HEK293 (cell line): ENCODE measurements at regions not wholly inside any gene's neighbourhood (a gene's known extent, or its start where the extent isn't known, plus 50 kb on each side); places are given as distances from the start of the nearest gene placed in this dataset.

Source experiments
- CTCF ChIA-PET: fragments of 350-600 bp; formaldehyde crosslinking; extraction: SDS; loops from one replicate; lab custom pipeline; 2021; ENCODE audit warnings: antibody characterized with exemption; lab: Yijun Ruan, JAX
- POLR2A ChIA-PET: fragments of 300-600 bp; formaldehyde crosslinking; extraction: SDS; loops from one replicate; lab custom pipeline; 2020; ENCODE audit warnings: antibody characterized with exemption, inconsistent platforms; lab: Yijun Ruan, JAX
- H3K27ac ChIP-seq: fragments of 200-500 bp; sonication (Bioruptor generic); 2 replicates; pipeline ENCODE4 v1.5.1; 2014; ENCODE audit warnings: low read depth, low read length, control low read depth, inconsistent platforms; ENCODE audit errors: extremely low read depth
- H3K36me3 ChIP-seq, 2 experiments: fragments of 200-500 bp in 1 of 2; sonication (Bioruptor generic) in 1 of 2; 1 replicate in 1 of 2; 2 replicates in 1 of 2; pipeline ENCODE4 v1.5.1; 2014 to 2017; ENCODE audit warnings: inconsistent platforms in 2 of 2, low read length in 2 of 2; ENCODE audit not compliant: control insufficient read depth in 2 of 2, insufficient read depth in 1 of 2
- H3K4me1 ChIP-seq: fragments of 200-500 bp; sonication (Bioruptor generic); 2 replicates; pipeline ENCODE4 v1.5.1; 2014; ENCODE audit warnings: mild to moderate bottlenecking, low read length, inconsistent platforms; ENCODE audit not compliant: control insufficient read depth, insufficient read depth
- H3K4me3 ChIP-seq: 2 replicates; pipeline ENCODE4 v1.5.1; 2011; ENCODE audit warnings: low read depth, mild to moderate bottlenecking, control low read depth, low read length, moderate library complexity
- H3K9me3 ChIP-seq: fragments of 200-500 bp; sonication (Bioruptor generic); 2 replicates; pipeline ENCODE4 v1.5.1; 2014; ENCODE audit warnings: low read depth, low read length, inconsistent platforms; ENCODE audit not compliant: control insufficient read depth, insufficient read depth
- KLF8 ChIP-seq: fragments of 450-650 bp; formaldehyde crosslinking; IDR thresholded peaks from 2 replicates; pipeline ENCODE4 v1.5.1; 2016; ENCODE audit warnings: missing biosample characterization, missing genetic modification characterization
- MZF1 ChIP-seq: fragments of 450-650 bp; formaldehyde crosslinking; IDR thresholded peaks from 2 replicates; pipeline ENCODE4 v1.5.1; 2017; ENCODE audit warnings: missing biosample characterization, missing genetic modification characterization, borderline replicate concordance
- ZEB2 ChIP-seq: fragments of 450-650 bp; formaldehyde crosslinking; IDR thresholded peaks from 2 replicates; pipeline ENCODE4 v1.5.1; 2016; ENCODE audit warnings: missing biosample characterization, missing genetic modification characterization
- ZNF16 ChIP-seq: fragments of 450-650 bp; formaldehyde crosslinking; IDR thresholded peaks from 2 replicates; pipeline ENCODE4 v1.5.1; 2016; ENCODE audit warnings: low read depth, missing biosample characterization, missing genetic modification characterization
- ZNF175 ChIP-seq: fragments of 450-650 bp; formaldehyde crosslinking; IDR thresholded peaks from 2 replicates; pipeline ENCODE4 v1.5.1; 2016; ENCODE audit warnings: missing biosample characterization, missing genetic modification characterization
- ZNF19 ChIP-seq: fragments of 450-650 bp; formaldehyde crosslinking; IDR thresholded peaks from 2 replicates; pipeline ENCODE4; 2016; ENCODE audit warnings: missing biosample characterization, missing genetic modification characterization, low read depth
- ZNF2 ChIP-seq: fragments of 450-650 bp; formaldehyde crosslinking; IDR thresholded peaks from 2 replicates; pipeline ENCODE4 v1.5.1; 2016; ENCODE audit warnings: missing biosample characterization, missing genetic modification characterization
- ZNF214 ChIP-seq: fragments of 450-650 bp; formaldehyde crosslinking; IDR thresholded peaks from 2 replicates; pipeline ENCODE4 v1.5.1; 2017; ENCODE audit warnings: missing biosample characterization, mild to moderate bottlenecking, missing genetic modification characterization, borderline replicate concordance
- ZNF302 ChIP-seq: fragments of 450-650 bp; formaldehyde crosslinking; IDR thresholded peaks from 2 replicates; pipeline ENCODE4 v1.5.1; 2016; ENCODE audit warnings: missing biosample characterization, missing genetic modification characterization, low read depth
- ZNF324 ChIP-seq: fragments of 450-650 bp; formaldehyde crosslinking; IDR thresholded peaks from 2 replicates; pipeline ENCODE4 v1.5.1; 2016; ENCODE audit warnings: missing biosample characterization, missing genetic modification characterization
- ZNF341 ChIP-seq: fragments of 450-650 bp; formaldehyde crosslinking; IDR thresholded peaks from 2 replicates; pipeline ENCODE4; 2016; ENCODE audit warnings: low read depth, missing biosample characterization, missing genetic modification characterization
- ZNF548 ChIP-seq: fragments of 450-650 bp; formaldehyde crosslinking; IDR thresholded peaks from 2 replicates; pipeline ENCODE4 v1.5.1; 2016; ENCODE audit warnings: missing biosample characterization, missing genetic modification characterization
- ZNF560 ChIP-seq: fragments of 450-650 bp; formaldehyde crosslinking; IDR thresholded peaks from 2 replicates; pipeline ENCODE4 v1.5.1; 2017; ENCODE audit warnings: missing biosample characterization, missing genetic modification characterization, borderline replicate concordance
- ZNF561 ChIP-seq: fragments of 450-650 bp; IDR thresholded peaks from 2 replicates; pipeline ENCODE4 v1.5.1; 2018; ENCODE audit warnings: missing biosample characterization, missing genetic modification characterization, borderline replicate concordance
- ZNF624 ChIP-seq: fragments of 450-650 bp; formaldehyde crosslinking; IDR thresholded peaks from 2 replicates; pipeline ENCODE4 v1.5.1; 2017; ENCODE audit warnings: missing biosample characterization, missing genetic modification characterization
- TF ChIP-seq, protein P1 (sequence below): fragments of 450-650 bp; formaldehyde crosslinking; IDR thresholded peaks from 2 replicates; pipeline ENCODE4 v1.5.1; 2016; ENCODE audit warnings: missing biosample characterization, missing genetic modification characterization
- TF ChIP-seq, protein P2 (sequence below): fragments of 450-650 bp; formaldehyde crosslinking; IDR thresholded peaks from 2 replicates; pipeline ENCODE4 v1.5.1; 2016; ENCODE audit warnings: missing biosample characterization, missing genetic modification characterization
- TF ChIP-seq, protein P3 (sequence below): fragments of 450-650 bp; formaldehyde crosslinking; IDR thresholded peaks from 2 replicates; pipeline ENCODE4 v1.5.1; 2016; ENCODE audit warnings: missing biosample characterization, missing genetic modification characterization
- TF ChIP-seq, protein P4 (sequence below): fragments of 450-650 bp; formaldehyde crosslinking; IDR thresholded peaks from 2 replicates; pipeline ENCODE4 v1.5.1; 2016; ENCODE audit warnings: missing biosample characterization, missing genetic modification characterization
- TF ChIP-seq, protein P5 (sequence below): fragments of 450-650 bp; formaldehyde crosslinking; IDR thresholded peaks from 2 replicates; pipeline ENCODE4 v1.5.1; 2016; ENCODE audit warnings: missing biosample characterization, missing genetic modification characterization
- TF ChIP-seq, protein P6 (sequence below): fragments of 450-650 bp; formaldehyde crosslinking; IDR thresholded peaks from 2 replicates; pipeline ENCODE4 v1.5.1; 2016; ENCODE audit warnings: missing biosample characterization, missing genetic modification characterization
- TF ChIP-seq, protein P7 (sequence below): fragments of 450-650 bp; formaldehyde crosslinking; IDR thresholded peaks from 2 replicates; pipeline ENCODE4 v1.5.1; 2016; ENCODE audit warnings: missing biosample characterization, missing genetic modification characterization

DNA sequence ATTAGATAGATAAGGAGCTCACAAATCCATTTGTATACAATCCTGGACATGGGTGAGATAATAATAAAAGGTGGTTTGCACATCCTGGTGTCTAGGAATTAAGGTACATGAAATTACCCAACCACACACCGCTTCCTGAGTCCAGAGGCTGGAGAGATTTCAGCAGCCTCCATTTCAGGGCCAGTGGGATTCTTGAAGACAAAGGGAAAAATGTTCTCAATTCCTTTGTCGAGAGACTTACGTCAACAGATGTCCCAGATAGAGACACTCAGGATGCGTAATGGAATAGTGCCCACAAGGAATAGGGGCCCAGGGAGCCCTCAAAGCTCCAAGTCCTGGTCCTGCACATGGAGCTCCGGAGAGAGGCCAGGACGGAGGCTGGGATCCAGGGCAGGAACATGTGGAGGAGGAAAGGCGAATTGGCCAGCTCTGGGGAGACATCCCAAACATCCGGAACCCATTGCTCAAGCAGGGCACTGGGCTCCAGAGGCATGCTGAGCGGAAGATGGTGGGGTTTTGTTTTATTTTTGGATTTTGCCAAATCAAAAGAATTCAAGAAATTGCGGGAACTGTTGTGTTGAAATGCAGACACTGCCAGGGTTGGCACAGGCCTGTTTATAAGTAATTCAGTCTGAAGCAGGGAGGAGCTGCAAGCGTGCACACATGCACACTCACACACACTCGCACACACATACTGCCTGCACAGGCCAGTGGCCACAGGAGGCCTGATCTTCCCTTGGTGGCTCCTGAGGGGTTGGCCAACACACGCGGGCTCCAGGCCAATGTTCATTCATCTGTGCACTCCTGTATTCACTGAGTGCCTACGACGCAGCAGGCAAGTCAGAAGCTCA is 97.2 kb downstream of the NOG start:
- POLR2A ChIA-PET, result interaction anchor here (1.0 kb wide), 1 partner anchor 52 kb away, joined by 3 read pairs; no protein-coding TSS in a partner anchor
- H3K4me3 ChIP-seq, result no peak overlapping the region
- H3K36me3 ChIP-seq, result no peaks in the 10 kb centered on the region
- H3K4me1 ChIP-seq, result no peaks in the 10 kb centered on the region
- CTCF ChIA-PET, result interaction anchor here (0.7 to 1.2 kb wide), 3 partner anchors 11 to 25 kb away, joined by 3 to 4 read pairs (median 4); no protein-coding TSS in a partner anchor
- no peak overlapping the region for H3K27ac ChIP-seq
- H3K9me3 ChIP-seq, result no peaks in the 10 kb centered on the region
- TF ChIP-seq ZNF341 (tag by site-specific recombination) (no peak), ZNF561 (tag by site-specific recombination) (no peak), ZNF624 (tag by site-specific recombination) (no peak), ZNF324 (tag by site-specific recombination) (no peak), ZNF19 (no peak), ZNF548 (tag by site-specific recombination) (no peak)
- TF ChIP-seq, protein P1, sequence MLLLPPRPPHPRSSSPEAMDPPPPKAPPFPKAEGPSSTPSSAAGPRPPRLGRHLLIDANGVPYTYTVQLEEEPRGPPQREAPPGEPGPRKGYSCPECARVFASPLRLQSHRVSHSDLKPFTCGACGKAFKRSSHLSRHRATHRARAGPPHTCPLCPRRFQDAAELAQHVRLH (tag by site-specific recombination), result no peak
- TF ChIP-seq, protein P2, sequence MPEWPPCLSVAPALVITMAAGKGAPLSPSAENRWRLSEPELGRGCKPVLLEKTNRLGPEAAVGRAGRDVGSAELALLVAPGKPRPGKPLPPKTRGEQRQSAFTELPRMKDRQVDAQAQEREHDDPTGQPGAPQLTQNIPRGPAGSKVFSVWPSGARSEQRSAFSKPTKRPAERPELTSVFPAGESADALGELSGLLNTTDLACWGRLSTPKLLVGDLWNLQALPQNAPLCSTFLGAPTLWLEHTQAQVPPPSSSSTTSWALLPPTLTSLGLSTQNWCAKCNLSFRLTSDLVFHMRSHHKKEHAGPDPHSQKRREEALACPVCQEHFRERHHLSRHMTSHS (tag by site-specific recombination), result no peak
- TF ChIP-seq, protein P3, sequence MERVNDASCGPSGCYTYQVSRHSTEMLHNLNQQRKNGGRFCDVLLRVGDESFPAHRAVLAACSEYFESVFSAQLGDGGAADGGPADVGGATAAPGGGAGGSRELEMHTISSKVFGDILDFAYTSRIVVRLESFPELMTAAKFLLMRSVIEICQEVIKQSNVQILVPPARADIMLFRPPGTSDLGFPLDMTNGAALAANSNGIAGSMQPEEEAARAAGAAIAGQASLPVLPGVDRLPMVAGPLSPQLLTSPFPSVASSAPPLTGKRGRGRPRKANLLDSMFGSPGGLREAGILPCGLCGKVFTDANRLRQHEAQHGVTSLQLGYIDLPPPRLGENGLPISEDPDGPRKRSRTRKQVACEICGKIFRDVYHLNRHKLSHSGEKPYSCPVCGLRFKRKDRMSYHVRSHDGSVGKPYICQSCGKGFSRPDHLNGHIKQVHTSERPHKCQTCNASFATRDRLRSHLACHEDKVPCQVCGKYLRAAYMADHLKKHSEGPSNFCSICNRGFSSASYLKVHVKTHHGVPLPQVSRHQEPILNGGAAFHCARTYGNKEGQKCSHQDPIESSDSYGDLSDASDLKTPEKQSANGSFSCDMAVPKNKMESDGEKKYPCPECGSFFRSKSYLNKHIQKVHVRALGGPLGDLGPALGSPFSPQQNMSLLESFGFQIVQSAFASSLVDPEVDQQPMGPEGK (tag by site-specific recombination), result no peak
- TF ChIP-seq, protein P4, sequence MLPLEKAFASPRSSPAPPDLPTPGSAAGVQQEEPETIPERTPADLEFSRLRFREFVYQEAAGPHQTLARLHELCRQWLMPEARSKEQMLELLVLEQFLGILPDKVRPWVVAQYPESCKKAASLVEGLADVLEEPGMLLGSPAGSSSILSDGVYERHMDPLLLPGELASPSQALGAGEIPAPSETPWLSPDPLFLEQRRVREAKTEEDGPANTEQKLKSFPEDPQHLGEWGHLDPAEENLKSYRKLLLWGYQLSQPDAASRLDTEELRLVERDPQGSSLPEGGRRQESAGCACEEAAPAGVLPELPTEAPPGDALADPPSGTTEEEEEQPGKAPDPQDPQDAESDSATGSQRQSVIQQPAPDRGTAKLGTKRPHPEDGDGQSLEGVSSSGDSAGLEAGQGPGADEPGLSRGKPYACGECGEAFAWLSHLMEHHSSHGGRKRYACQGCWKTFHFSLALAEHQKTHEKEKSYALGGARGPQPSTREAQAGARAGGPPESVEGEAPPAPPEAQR (tag by site-specific recombination), result no peak

DNA sequence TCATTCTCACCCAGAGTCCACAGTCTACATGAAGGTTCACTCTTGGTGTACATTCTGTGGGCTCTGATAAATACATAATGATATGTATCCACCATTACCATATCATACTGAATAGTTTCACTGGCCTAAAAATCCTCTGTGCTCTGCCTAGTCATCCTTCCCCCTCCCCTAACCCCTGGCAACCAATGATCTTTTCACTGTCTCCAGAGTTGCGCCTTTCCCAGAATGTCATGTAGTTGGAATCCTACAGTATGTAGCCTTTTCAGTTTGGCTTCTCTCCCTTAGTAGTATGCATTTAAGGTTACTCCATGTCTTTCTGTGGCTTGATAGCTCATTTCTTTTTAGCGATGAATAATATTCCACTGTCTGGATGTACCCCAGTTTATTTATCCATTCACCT is 101.3 kb downstream of the NOG start:
- Histone ChIP-seq H3K4me3 (no peak overlapping the region), H3K9me3 (no peaks in the 10 kb centered on the region), H3K36me3 (no peaks in the 10 kb centered on the region)
- POLR2A ChIA-PET, result no interaction called here
- TF ChIP-seq, protein P5, sequence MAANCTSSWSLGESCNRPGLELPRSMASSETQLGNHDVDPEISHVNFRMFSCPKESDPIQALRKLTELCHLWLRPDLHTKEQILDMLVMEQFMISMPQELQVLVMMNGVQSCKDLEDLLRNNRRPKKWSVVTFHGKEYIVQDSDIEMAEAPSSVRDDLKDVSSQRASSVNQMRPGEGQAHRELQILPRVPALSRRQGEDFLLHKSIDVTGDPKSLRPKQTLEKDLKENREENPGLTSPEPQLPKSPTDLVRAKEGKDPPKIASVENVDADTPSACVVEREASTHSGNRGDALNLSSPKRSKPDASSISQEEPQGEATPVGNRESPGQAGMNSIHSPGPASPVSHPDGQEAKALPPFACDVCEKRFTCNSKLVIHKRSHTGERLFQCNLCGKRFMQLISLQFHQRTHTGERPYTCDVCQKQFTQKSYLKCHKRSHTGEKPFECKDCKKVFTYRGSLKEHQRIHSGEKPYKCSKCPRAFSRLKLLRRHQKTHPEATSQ (tag by site-specific recombination), result no peak
- TF ChIP-seq, protein P6, sequence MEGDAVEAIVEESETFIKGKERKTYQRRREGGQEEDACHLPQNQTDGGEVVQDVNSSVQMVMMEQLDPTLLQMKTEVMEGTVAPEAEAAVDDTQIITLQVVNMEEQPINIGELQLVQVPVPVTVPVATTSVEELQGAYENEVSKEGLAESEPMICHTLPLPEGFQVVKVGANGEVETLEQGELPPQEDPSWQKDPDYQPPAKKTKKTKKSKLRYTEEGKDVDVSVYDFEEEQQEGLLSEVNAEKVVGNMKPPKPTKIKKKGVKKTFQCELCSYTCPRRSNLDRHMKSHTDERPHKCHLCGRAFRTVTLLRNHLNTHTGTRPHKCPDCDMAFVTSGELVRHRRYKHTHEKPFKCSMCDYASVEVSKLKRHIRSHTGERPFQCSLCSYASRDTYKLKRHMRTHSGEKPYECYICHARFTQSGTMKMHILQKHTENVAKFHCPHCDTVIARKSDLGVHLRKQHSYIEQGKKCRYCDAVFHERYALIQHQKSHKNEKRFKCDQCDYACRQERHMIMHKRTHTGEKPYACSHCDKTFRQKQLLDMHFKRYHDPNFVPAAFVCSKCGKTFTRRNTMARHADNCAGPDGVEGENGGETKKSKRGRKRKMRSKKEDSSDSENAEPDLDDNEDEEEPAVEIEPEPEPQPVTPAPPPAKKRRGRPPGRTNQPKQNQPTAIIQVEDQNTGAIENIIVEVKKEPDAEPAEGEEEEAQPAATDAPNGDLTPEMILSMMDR (tag by site-specific recombination), result no peak
- TF ChIP-seq ZNF16 (tag by site-specific recombination), result no peak
- TF ChIP-seq KLF8 (tag by site-specific recombination), result no peak
- TF ChIP-seq, protein P2 (tag by site-specific recombination), result no peak
- TF ChIP-seq ZNF560 (tag by site-specific recombination), result no peak
- TF ChIP-seq ZNF302 (tag by site-specific recombination), result no peak
- TF ChIP-seq, protein P7, sequence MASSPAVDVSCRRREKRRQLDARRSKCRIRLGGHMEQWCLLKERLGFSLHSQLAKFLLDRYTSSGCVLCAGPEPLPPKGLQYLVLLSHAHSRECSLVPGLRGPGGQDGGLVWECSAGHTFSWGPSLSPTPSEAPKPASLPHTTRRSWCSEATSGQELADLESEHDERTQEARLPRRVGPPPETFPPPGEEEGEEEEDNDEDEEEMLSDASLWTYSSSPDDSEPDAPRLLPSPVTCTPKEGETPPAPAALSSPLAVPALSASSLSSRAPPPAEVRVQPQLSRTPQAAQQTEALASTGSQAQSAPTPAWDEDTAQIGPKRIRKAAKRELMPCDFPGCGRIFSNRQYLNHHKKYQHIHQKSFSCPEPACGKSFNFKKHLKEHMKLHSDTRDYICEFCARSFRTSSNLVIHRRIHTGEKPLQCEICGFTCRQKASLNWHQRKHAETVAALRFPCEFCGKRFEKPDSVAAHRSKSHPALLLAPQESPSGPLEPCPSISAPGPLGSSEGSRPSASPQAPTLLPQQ (tag by site-specific recombination), result no peak
- TF ChIP-seq ZNF324 (tag by site-specific recombination), result no peak
- TF ChIP-seq ZNF2 (tag by site-specific recombination), result no peak
- no peak for TF ChIP-seq ZEB2 (tag by site-specific recombination)
- no peak for TF ChIP-seq MZF1 (tag by site-specific recombination)
- TF ChIP-seq ZNF214, result no peak
- no peak for TF ChIP-seq ZNF175 (tag by site-specific recombination)
- TF ChIP-seq, all 188 proteins: peak for 0
- Histone ChIP-seq H3K4me1 (0 out of 2 replicates have a peak, but pooled peaks cover 4% of the 10 kb centered on the region), H3K27ac (no peak overlapping the region)
- CTCF ChIA-PET, result interaction anchor here (0.8 to 4.4 kb wide), 3 partner anchors 12 to 102 kb away, joined by 4 to 20 read pairs (median 12); partner anchors contain the start of gene NOG
